ENCODE measurements at regions not wholly inside any gene's neighbourhood (a gene's known extent, or its start where the extent isn't known, plus 50 kb on each side); places are given as distances from the start of the nearest gene placed in this dataset.

GRCh38 chr11:134577751-134578395 is 165.8 kb upstream of the B3GAT1 start:
- DNase-seq (ENCODE audit: low read depth, low spot score): no peak

- DNase-seq (ENCODE audit: low read depth, low spot score): no peak
Measured at GRCh38 chr11:134576721-134577171, 164.7 kb upstream of the B3GAT1 start.

- DNase-seq (ENCODE audit: low read depth, low spot score): no peak
Measured at GRCh38 chr11:134576286-134576685, 164.2 kb upstream of the B3GAT1 start.

- no peak for DNase-seq (ENCODE audit: low read depth, low spot score)
Measured at GRCh38 chr11:134575504-134576230, 163.6 kb upstream of the B3GAT1 start.

- DNase-seq (ENCODE audit: low read depth, low spot score): no peak
Measured at GRCh38 chr11:134574947-134575346, 162.9 kb upstream of the B3GAT1 start.

GRCh38 chr11:134574425-134574824 is 162.4 kb upstream of the B3GAT1 start:
- DNase-seq (ENCODE audit: low read depth, low spot score): no peak

GRCh38 chr11:134573857-134574256 is 161.8 kb upstream of the B3GAT1 start:
- DNase-seq (ENCODE audit: low read depth, low spot score): no peak

GRCh38 chr11:134572741-134573675 is 161.0 kb upstream of the B3GAT1 start:
- no peak for DNase-seq (ENCODE audit: low read depth, low spot score)

GRCh38 chr11:134571301-134571700 is 159.3 kb upstream of the B3GAT1 start:
- no peak for DNase-seq (ENCODE audit: low read depth, low spot score)

GRCh38 chr11:134569195-134569594 is 157.2 kb upstream of the B3GAT1 start:
- DNase-seq (ENCODE audit: low read depth, low spot score): no peak

GRCh38 chr11:134566311-134566710 is 154.3 kb upstream of the B3GAT1 start:
- DNase-seq (ENCODE audit: low read depth, low spot score): no peak

- DNase-seq (ENCODE audit: low read depth, low spot score): no peak
Measured at GRCh38 chr11:134565343-134565891, 153.4 kb upstream of the B3GAT1 start.

GRCh38 chr11:134564472-134565200 is 152.6 kb upstream of the B3GAT1 start:
- DNase-seq (ENCODE audit: low read depth, low spot score): no peak

GRCh38 chr11:134562941-134563471 is 151.0 kb upstream of the B3GAT1 start:
- DNase-seq (ENCODE audit: low read depth, low spot score): no peak

GRCh38 chr11:134562196-134562595 is 150.2 kb upstream of the B3GAT1 start:
- no peak for DNase-seq (ENCODE audit: low read depth, low spot score)

GRCh38 chr11:134561331-134561720 is 149.3 kb upstream of the B3GAT1 start:
- DNase-seq (ENCODE audit: low read depth, low spot score): no peak

GRCh38 chr11:134560566-134561330 is 148.7 kb upstream of the B3GAT1 start:
- no peak for DNase-seq (ENCODE audit: low read depth, low spot score)

- no peak for DNase-seq (ENCODE audit: low read depth, low spot score)
Measured at GRCh38 chr11:134560066-134560465, 148.0 kb upstream of the B3GAT1 start.

GRCh38 chr11:134559602-134559962 is 147.5 kb upstream of the B3GAT1 start:
- DNase-seq (ENCODE audit: low read depth, low spot score): no peak

- no peak for DNase-seq (ENCODE audit: low read depth, low spot score)
Measured at GRCh38 chr11:134558916-134559601, 147.0 kb upstream of the B3GAT1 start.

All from smooth muscle cell of the brain vasculature (primary cell).